ENCODE measurements at regions not wholly inside any gene's neighbourhood (a gene's known extent, or its start where the extent isn't known, plus 50 kb on each side); places are given as distances from the start of the nearest gene placed in this dataset.

GRCh38 chr12:107344035-107344808 lies 250.9 kb upstream of the CRY1 start:
- no peaks in the 10 kb centered on the region for H3K27me3 Mint-ChIP-seq
- no peak overlapping the region for H3K4me3 Mint-ChIP-seq
- no peaks in the 10 kb centered on the region for H3K36me3 Mint-ChIP-seq
- DNase-seq (no peak), ATAC-seq (replicated peaks) (no peak)
- H3K27ac Mint-ChIP-seq = no peak overlapping the region
- H3K9me3 Mint-ChIP-seq = peaks cover 5 to 12% of the 10 kb centered on the region in 2 donors
- no peaks in the 10 kb centered on the region for H3K4me1 Mint-ChIP-seq

GRCh38 chr12:107347261-107347660 lies 253.9 kb upstream of the CRY1 start:
- Mint-ChIP-seq H3K4me1 (peaks cover under 1 to 3% of the 10 kb centered on the region in 2 donors), H3K36me3 (no peaks in the 10 kb centered on the region), H3K9me3 (peaks cover 5 to 12% of the 10 kb centered on the region in 2 donors), H3K27ac (no peak overlapping the region), H3K4me3 (no peak overlapping the region), H3K27me3 (no peaks in the 10 kb centered on the region)
- ATAC-seq (replicated peaks) (no peak), DNase-seq (no peak)

GRCh38 chr12:107349008-107349747 lies 255.8 kb upstream of the CRY1 start:
- peaks cover 6 to 7% of the 10 kb centered on the region in 2 donors for H3K4me1 Mint-ChIP-seq

GRCh38 chr12:107349839-107350238 lies 256.5 kb upstream of the CRY1 start:
- H3K27me3 Mint-ChIP-seq = no peaks in the 10 kb centered on the region
- no peak overlapping the region for H3K27ac Mint-ChIP-seq
- H3K4me1 Mint-ChIP-seq = peaks cover 6 to 7% of the 10 kb centered on the region in 2 donors
- DNase-seq (no peak), ATAC-seq (replicated peaks) (no peak)
- H3K36me3 Mint-ChIP-seq = no peaks in the 10 kb centered on the region
- no peak overlapping the region for H3K4me3 Mint-ChIP-seq
- peaks cover 4 to 5% of the 10 kb centered on the region in 2 donors for H3K9me3 Mint-ChIP-seq

More at GRCh38 chr12:107349008-107349747, 255.8 kb upstream of the CRY1 start:
- no peak overlapping the region for H3K27ac Mint-ChIP-seq
- H3K27me3 Mint-ChIP-seq = no peaks in the 10 kb centered on the region
- H3K36me3 Mint-ChIP-seq = no peaks in the 10 kb centered on the region
- DNase-seq = no peak
- H3K9me3 Mint-ChIP-seq = peaks cover 3 to 5% of the 10 kb centered on the region in 2 donors
- no peak overlapping the region for H3K4me3 Mint-ChIP-seq
- no peak for ATAC-seq (replicated peaks)

- peaks cover 0 to 2% of the 10 kb centered on the region in 2 donors for H3K27me3 Mint-ChIP-seq
- H3K4me1 Mint-ChIP-seq = peaks cover 6 to 7% of the 10 kb centered on the region in 2 donors
Observed at GRCh38 chr12:107351109-107351508, 257.8 kb upstream of the CRY1 start.

GRCh38 chr12:107351713-107352112 lies 258.4 kb upstream of the CRY1 start:
- DNase-seq = no peak
- Mint-ChIP-seq H3K9me3 (peaks cover 4 to 5% of the 10 kb centered on the region in 2 donors), H3K27me3 (peaks cover 0 to 3% of the 10 kb centered on the region in 2 donors), H3K36me3 (no peaks in the 10 kb centered on the region), H3K4me1 (peaks cover 6 to 7% of the 10 kb centered on the region in 2 donors), H3K4me3 (no peak overlapping the region), H3K27ac (no peak overlapping the region)
- no peak for ATAC-seq (replicated peaks)

More at GRCh38 chr12:107351109-107351508, 257.8 kb upstream of the CRY1 start:
- ATAC-seq (replicated peaks) = no peak
- Mint-ChIP-seq H3K9me3 (peaks cover 4 to 5% of the 10 kb centered on the region in 2 donors), H3K4me3 (no peak overlapping the region), H3K36me3 (no peaks in the 10 kb centered on the region), H3K27ac (no peak overlapping the region)
- no peak for DNase-seq

- H3K4me3 Mint-ChIP-seq = no peak overlapping the region
Observed at GRCh38 chr12:107352347-107353081, 259.2 kb upstream of the CRY1 start.

GRCh38 chr12:107353312-107353711 lies 260.0 kb upstream of the CRY1 start:
- Mint-ChIP-seq H3K4me1 (peaks cover 6 to 7% of the 10 kb centered on the region in 2 donors), H3K27ac (no peak overlapping the region), H3K9me3 (peaks cover 0 to 2% of the 10 kb centered on the region in 2 donors), H3K4me3 (no peak overlapping the region), H3K36me3 (no peaks in the 10 kb centered on the region), H3K27me3 (peaks cover 0 to 3% of the 10 kb centered on the region in 2 donors)
- no peak for DNase-seq
- no peak for ATAC-seq (replicated peaks)

More at GRCh38 chr12:107352347-107353081, 259.2 kb upstream of the CRY1 start:
- peaks cover 0 to 3% of the 10 kb centered on the region in 2 donors for H3K27me3 Mint-ChIP-seq
- H3K9me3 Mint-ChIP-seq = peaks cover 2% of the 10 kb centered on the region in 2 donors
- H3K4me1 Mint-ChIP-seq = peaks cover 6 to 7% of the 10 kb centered on the region in 2 donors
- DNase-seq (no peak), ATAC-seq (replicated peaks) (peak in 1 of 2 donors; percentile 16)
- no peak overlapping the region for H3K27ac Mint-ChIP-seq
- H3K36me3 Mint-ChIP-seq = no peaks in the 10 kb centered on the region

GRCh38 chr12:107355004-107355565 lies 261.7 kb upstream of the CRY1 start:
- Mint-ChIP-seq H3K27ac (no peak overlapping the region), H3K4me3 (no peak overlapping the region), H3K9me3 (peaks cover 0 to 2% of the 10 kb centered on the region in 2 donors), H3K4me1 (peaks cover 6 to 7% of the 10 kb centered on the region in 2 donors), H3K36me3 (no peaks in the 10 kb centered on the region), H3K27me3 (peaks cover 0 to 7% of the 10 kb centered on the region in 2 donors)
- ATAC-seq (replicated peaks) = no peak
- DNase-seq = no peak

GRCh38 chr12:107355612-107356011 lies 262.3 kb upstream of the CRY1 start:
- no peak for DNase-seq
- Mint-ChIP-seq H3K4me1 (peaks cover 6 to 7% of the 10 kb centered on the region in 2 donors), H3K27me3 (peaks cover 0 to 8% of the 10 kb centered on the region in 2 donors), H3K9me3 (peaks cover 0 to 2% of the 10 kb centered on the region in 2 donors), H3K27ac (no peak overlapping the region), H3K4me3 (no peak overlapping the region), H3K36me3 (no peaks in the 10 kb centered on the region)
- no peak for ATAC-seq (replicated peaks)

- Mint-ChIP-seq H3K4me3 (no peak overlapping the region), H3K4me1 (peaks cover 6 to 7% of the 10 kb centered on the region in 2 donors), H3K9me3 (peaks cover 0 to 2% of the 10 kb centered on the region in 2 donors), H3K27me3 (peaks cover 0 to 8% of the 10 kb centered on the region in 2 donors), H3K36me3 (no peaks in the 10 kb centered on the region), H3K27ac (no peak overlapping the region)
- ATAC-seq (replicated peaks) (no peak), DNase-seq (no peak)
Observed at GRCh38 chr12:107356266-107356936, 263.1 kb upstream of the CRY1 start.

GRCh38 chr12:107356937-107357295 lies 263.6 kb upstream of the CRY1 start:
- H3K4me1 Mint-ChIP-seq = peaks cover 6 to 7% of the 10 kb centered on the region in 2 donors
- no peak for DNase-seq
- H3K4me3 Mint-ChIP-seq = no peak overlapping the region
- H3K27ac Mint-ChIP-seq = no peak overlapping the region
- ATAC-seq (replicated peaks) = no peak
- peaks cover 0 to 8% of the 10 kb centered on the region in 2 donors for H3K27me3 Mint-ChIP-seq
- no peaks in the 10 kb centered on the region for H3K36me3 Mint-ChIP-seq
- H3K9me3 Mint-ChIP-seq = peaks cover 0 to 2% of the 10 kb centered on the region in 2 donors

- Mint-ChIP-seq H3K27me3 (peaks cover 0 to 8% of the 10 kb centered on the region in 2 donors), H3K36me3 (no peaks in the 10 kb centered on the region), H3K4me1 (no peaks in the 10 kb centered on the region), H3K4me3 (no peak overlapping the region), H3K27ac (no peak overlapping the region), H3K9me3 (peaks cover 0 to 2% of the 10 kb centered on the region in 2 donors)
- ATAC-seq (replicated peaks) (no peak), DNase-seq (no peak)
Observed at GRCh38 chr12:107359382-107359781, 266.0 kb upstream of the CRY1 start.

All from stimulated activated naive B cell treated with anti-CD40 and anti-IgM and Interleukin-4, amounts not matched to agents 10 μg/mL and 1 μg/mL and 100 μg/mL, for 72 hours (primary cell).